HEK293 (cell line): ENCODE measurements at regions not wholly inside any gene's neighbourhood (a gene's known extent, or its start where the extent isn't known, plus 50 kb on each side); places are given as distances from the start of the nearest gene placed in this dataset.

ENCODE experiments used
- CTCF ChIA-PET: fragments of 350-600 bp; formaldehyde crosslinking; extraction: SDS; loops from one replicate; lab custom pipeline; 2021; ENCODE audit warnings: antibody characterized with exemption; lab: Yijun Ruan, JAX
- POLR2A ChIA-PET: fragments of 300-600 bp; formaldehyde crosslinking; extraction: SDS; loops from one replicate; lab custom pipeline; 2020; ENCODE audit warnings: antibody characterized with exemption, inconsistent platforms; lab: Yijun Ruan, JAX
- H3K27ac ChIP-seq: fragments of 200-500 bp; sonication (Bioruptor generic); 2 replicates; pipeline ENCODE4 v1.5.1; 2014; ENCODE audit warnings: low read depth, low read length, control low read depth, inconsistent platforms; ENCODE audit errors: extremely low read depth
- H3K36me3 ChIP-seq, 2 experiments: fragments of 200-500 bp in 1 of 2; sonication (Bioruptor generic) in 1 of 2; 1 replicate in 1 of 2; 2 replicates in 1 of 2; pipeline ENCODE4 v1.5.1; 2014 to 2017; ENCODE audit warnings: inconsistent platforms in 2 of 2, low read length in 2 of 2; ENCODE audit not compliant: control insufficient read depth in 2 of 2, insufficient read depth in 1 of 2
- H3K4me1 ChIP-seq: fragments of 200-500 bp; sonication (Bioruptor generic); 2 replicates; pipeline ENCODE4 v1.5.1; 2014; ENCODE audit warnings: mild to moderate bottlenecking, low read length, inconsistent platforms; ENCODE audit not compliant: control insufficient read depth, insufficient read depth
- H3K4me3 ChIP-seq: 2 replicates; pipeline ENCODE4 v1.5.1; 2011; ENCODE audit warnings: low read depth, mild to moderate bottlenecking, control low read depth, low read length, moderate library complexity
- H3K9me3 ChIP-seq: fragments of 200-500 bp; sonication (Bioruptor generic); 2 replicates; pipeline ENCODE4 v1.5.1; 2014; ENCODE audit warnings: low read depth, low read length, inconsistent platforms; ENCODE audit not compliant: control insufficient read depth, insufficient read depth
- BCL11A ChIP-seq: fragments of 450-650 bp; formaldehyde crosslinking; IDR thresholded peaks from 2 replicates; pipeline ENCODE4 v1.5.1; 2016; ENCODE audit warnings: low read depth, missing biosample characterization, missing genetic modification characterization
- FEZF1 ChIP-seq: fragments of 450-650 bp; formaldehyde crosslinking; IDR thresholded peaks from 2 replicates; pipeline ENCODE4 v1.5.1; 2016; ENCODE audit warnings: missing biosample characterization, missing genetic modification characterization
- GLI4 ChIP-seq: fragments of 450-650 bp; formaldehyde crosslinking; IDR thresholded peaks from 2 replicates; pipeline ENCODE4 v1.5.1; 2016; ENCODE audit warnings: missing biosample characterization, missing genetic modification characterization
- GLIS1 ChIP-seq: fragments of 450-650 bp; formaldehyde crosslinking; IDR thresholded peaks from 2 replicates; pipeline ENCODE4 v1.5.1; 2016; ENCODE audit warnings: missing biosample characterization, missing genetic modification characterization
- ZBTB20 ChIP-seq: fragments of 450-650 bp; formaldehyde crosslinking; IDR thresholded peaks from 2 replicates; pipeline ENCODE4 v1.5.1; 2016; ENCODE audit warnings: missing biosample characterization, missing genetic modification characterization
- ZNF175 ChIP-seq: fragments of 450-650 bp; formaldehyde crosslinking; IDR thresholded peaks from 2 replicates; pipeline ENCODE4 v1.5.1; 2016; ENCODE audit warnings: missing biosample characterization, missing genetic modification characterization
- ZNF23 ChIP-seq: fragments of 450-650 bp; formaldehyde crosslinking; IDR thresholded peaks from 2 replicates; pipeline ENCODE4 v1.5.1; 2016; ENCODE audit warnings: missing biosample characterization, missing genetic modification characterization, borderline replicate concordance
- ZNF302 ChIP-seq: fragments of 450-650 bp; formaldehyde crosslinking; IDR thresholded peaks from 2 replicates; pipeline ENCODE4 v1.5.1; 2016; ENCODE audit warnings: missing biosample characterization, missing genetic modification characterization, low read depth
- ZNF335 ChIP-seq: fragments of 450-650 bp; formaldehyde crosslinking; conservative IDR thresholded peaks from 2 replicates; pipeline ENCODE4 v1.5.1; 2016; ENCODE audit warnings: missing biosample characterization, missing genetic modification characterization
- ZNF596 ChIP-seq: fragments of 450-650 bp; IDR thresholded peaks from 2 replicates; pipeline ENCODE4 v1.5.0; 2018; ENCODE audit warnings: missing biosample characterization, mild to moderate bottlenecking, missing genetic modification characterization, moderate library complexity
- ZNF623 ChIP-seq: fragments of 450-650 bp; formaldehyde crosslinking; IDR thresholded peaks from 2 replicates; pipeline ENCODE4 v1.5.1; 2016; ENCODE audit warnings: missing biosample characterization, missing genetic modification characterization
- ZNF624 ChIP-seq: fragments of 450-650 bp; formaldehyde crosslinking; IDR thresholded peaks from 2 replicates; pipeline ENCODE4 v1.5.1; 2017; ENCODE audit warnings: missing biosample characterization, missing genetic modification characterization
- ZNF658 ChIP-seq: fragments of 450-650 bp; formaldehyde crosslinking; IDR thresholded peaks from 2 replicates; pipeline ENCODE4; 2016; ENCODE audit warnings: missing biosample characterization, missing genetic modification characterization
- ZNF664 ChIP-seq: fragments of 450-650 bp; formaldehyde crosslinking; IDR thresholded peaks from 2 replicates; pipeline ENCODE4 v1.5.1; 2016; ENCODE audit warnings: missing biosample characterization, missing genetic modification characterization
- ZNF670 ChIP-seq: fragments of 450-650 bp; formaldehyde crosslinking; IDR thresholded peaks from 2 replicates; pipeline ENCODE4 v1.5.1; 2016; ENCODE audit warnings: missing biosample characterization, missing genetic modification characterization, low read depth
- ZNF837 ChIP-seq: fragments of 450-650 bp; formaldehyde crosslinking; IDR thresholded peaks from 2 replicates; pipeline ENCODE4 v1.5.1; 2016; ENCODE audit warnings: missing biosample characterization, missing genetic modification characterization
- TF ChIP-seq, protein P1 (sequence below): fragments of 450-650 bp; formaldehyde crosslinking; IDR thresholded peaks from 2 replicates; pipeline ENCODE4 v1.5.1; 2017; ENCODE audit warnings: missing biosample characterization, missing genetic modification characterization
- TF ChIP-seq, protein P2 (sequence below): fragments of 450-650 bp; formaldehyde crosslinking; IDR thresholded peaks from 2 replicates; pipeline ENCODE4 v1.5.1; 2017; ENCODE audit warnings: missing biosample characterization, missing genetic modification characterization
- TF ChIP-seq, protein P3 (sequence below): IDR thresholded peaks from 2 replicates; pipeline ENCODE4 v1.6.1; 2011; ENCODE audit warnings: mild to moderate bottlenecking, low read depth, low read length, borderline replicate concordance
- TF ChIP-seq, protein P4 (sequence below): fragments of 450-650 bp; formaldehyde crosslinking; IDR thresholded peaks from 2 replicates; pipeline ENCODE4 v1.5.1; 2017; ENCODE audit warnings: missing biosample characterization, missing genetic modification characterization
- TF ChIP-seq, protein P5 (sequence below): fragments of 450-650 bp; formaldehyde crosslinking; IDR thresholded peaks from 2 replicates; pipeline ENCODE4 v1.5.1; 2017; ENCODE audit warnings: missing biosample characterization, missing genetic modification characterization
- TF ChIP-seq, protein P6 (sequence below): fragments of 450-650 bp; formaldehyde crosslinking; IDR thresholded peaks from 2 replicates; pipeline ENCODE4 v1.5.1; 2016; ENCODE audit warnings: missing biosample characterization, missing genetic modification characterization

DNA sequence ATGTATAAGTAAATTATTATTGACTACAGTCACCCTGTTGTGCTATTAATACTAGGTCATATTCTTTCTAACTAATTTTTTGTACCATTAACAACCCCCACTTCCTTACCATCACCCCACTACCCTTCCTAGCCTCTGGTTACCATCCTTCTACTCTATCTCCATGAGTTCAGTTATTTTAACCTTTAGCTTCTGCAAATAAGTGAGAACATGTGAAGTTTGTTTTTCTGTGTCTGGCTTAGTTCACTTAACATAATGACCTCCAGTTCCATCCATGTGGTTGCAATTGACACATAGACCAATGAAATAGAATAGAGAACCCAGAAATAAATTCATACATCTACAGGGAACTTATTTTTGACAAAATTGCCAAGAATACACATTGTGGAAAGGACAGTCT is 55.4 kb upstream of the CHRNB4 start:
- Histone ChIP-seq H3K27ac (no peak overlapping the region), H3K36me3 (no peaks in the 10 kb centered on the region), H3K9me3 (no peaks in the 10 kb centered on the region), H3K4me1 (no peaks in the 10 kb centered on the region), H3K4me3 (no peak overlapping the region)
- TF ChIP-seq FEZF1 (tag by site-specific recombination) (no peak), ZNF658 (tag by site-specific recombination) (no peak), ZNF23 (tag by site-specific recombination) (no peak), ZNF670 (no peak), BCL11A (tag by site-specific recombination) (no peak), ZNF837 (tag by site-specific recombination) (no peak), ZNF624 (no peak), GLI4 (tag by site-specific recombination) (no peak), ZNF596 (tag by site-specific recombination) (no peak), ZNF175 (tag by site-specific recombination) (no peak), ZNF623 (tag by site-specific recombination) (no peak), GLIS1 (tag by site-specific recombination) (no peak), ZNF664 (tag by site-specific recombination) (no peak), ZNF302 (tag by site-specific recombination) (no peak), ZNF335 (tag by site-specific recombination) (no peak)
- TF ChIP-seq, protein P1, sequence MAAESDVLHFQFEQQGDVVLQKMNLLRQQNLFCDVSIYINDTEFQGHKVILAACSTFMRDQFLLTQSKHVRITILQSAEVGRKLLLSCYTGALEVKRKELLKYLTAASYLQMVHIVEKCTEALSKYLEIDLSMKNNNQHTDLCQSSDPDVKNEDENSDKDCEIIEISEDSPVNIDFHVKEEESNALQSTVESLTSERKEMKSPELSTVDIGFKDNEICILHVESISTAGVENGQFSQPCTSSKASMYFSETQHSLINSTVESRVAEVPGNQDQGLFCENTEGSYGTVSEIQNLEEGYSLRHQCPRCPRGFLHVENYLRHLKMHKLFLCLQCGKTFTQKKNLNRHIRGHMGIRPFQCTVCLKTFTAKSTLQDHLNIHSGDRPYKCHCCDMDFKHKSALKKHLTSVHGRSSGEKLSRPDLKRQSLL (tag by site-specific recombination), result no peak
- TF ChIP-seq, protein P2, sequence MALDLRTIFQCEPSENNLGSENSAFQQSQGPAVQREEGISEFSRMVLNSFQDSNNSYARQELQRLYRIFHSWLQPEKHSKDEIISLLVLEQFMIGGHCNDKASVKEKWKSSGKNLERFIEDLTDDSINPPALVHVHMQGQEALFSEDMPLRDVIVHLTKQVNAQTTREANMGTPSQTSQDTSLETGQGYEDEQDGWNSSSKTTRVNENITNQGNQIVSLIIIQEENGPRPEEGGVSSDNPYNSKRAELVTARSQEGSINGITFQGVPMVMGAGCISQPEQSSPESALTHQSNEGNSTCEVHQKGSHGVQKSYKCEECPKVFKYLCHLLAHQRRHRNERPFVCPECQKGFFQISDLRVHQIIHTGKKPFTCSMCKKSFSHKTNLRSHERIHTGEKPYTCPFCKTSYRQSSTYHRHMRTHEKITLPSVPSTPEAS, result no peak
- TF ChIP-seq, protein P3, sequence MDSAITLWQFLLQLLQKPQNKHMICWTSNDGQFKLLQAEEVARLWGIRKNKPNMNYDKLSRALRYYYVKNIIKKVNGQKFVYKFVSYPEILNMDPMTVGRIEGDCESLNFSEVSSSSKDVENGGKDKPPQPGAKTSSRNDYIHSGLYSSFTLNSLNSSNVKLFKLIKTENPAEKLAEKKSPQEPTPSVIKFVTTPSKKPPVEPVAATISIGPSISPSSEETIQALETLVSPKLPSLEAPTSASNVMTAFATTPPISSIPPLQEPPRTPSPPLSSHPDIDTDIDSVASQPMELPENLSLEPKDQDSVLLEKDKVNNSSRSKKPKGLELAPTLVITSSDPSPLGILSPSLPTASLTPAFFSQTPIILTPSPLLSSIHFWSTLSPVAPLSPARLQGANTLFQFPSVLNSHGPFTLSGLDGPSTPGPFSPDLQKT, result no peak
- TF ChIP-seq, protein P4, sequence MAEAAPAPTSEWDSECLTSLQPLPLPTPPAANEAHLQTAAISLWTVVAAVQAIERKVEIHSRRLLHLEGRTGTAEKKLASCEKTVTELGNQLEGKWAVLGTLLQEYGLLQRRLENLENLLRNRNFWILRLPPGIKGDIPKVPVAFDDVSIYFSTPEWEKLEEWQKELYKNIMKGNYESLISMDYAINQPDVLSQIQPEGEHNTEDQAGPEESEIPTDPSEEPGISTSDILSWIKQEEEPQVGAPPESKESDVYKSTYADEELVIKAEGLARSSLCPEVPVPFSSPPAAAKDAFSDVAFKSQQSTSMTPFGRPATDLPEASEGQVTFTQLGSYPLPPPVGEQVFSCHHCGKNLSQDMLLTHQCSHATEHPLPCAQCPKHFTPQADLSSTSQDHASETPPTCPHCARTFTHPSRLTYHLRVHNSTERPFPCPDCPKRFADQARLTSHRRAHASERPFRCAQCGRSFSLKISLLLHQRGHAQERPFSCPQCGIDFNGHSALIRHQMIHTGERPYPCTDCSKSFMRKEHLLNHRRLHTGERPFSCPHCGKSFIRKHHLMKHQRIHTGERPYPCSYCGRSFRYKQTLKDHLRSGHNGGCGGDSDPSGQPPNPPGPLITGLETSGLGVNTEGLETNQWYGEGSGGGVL (tag by site-specific recombination), result no peak
- TF ChIP-seq, protein P5, sequence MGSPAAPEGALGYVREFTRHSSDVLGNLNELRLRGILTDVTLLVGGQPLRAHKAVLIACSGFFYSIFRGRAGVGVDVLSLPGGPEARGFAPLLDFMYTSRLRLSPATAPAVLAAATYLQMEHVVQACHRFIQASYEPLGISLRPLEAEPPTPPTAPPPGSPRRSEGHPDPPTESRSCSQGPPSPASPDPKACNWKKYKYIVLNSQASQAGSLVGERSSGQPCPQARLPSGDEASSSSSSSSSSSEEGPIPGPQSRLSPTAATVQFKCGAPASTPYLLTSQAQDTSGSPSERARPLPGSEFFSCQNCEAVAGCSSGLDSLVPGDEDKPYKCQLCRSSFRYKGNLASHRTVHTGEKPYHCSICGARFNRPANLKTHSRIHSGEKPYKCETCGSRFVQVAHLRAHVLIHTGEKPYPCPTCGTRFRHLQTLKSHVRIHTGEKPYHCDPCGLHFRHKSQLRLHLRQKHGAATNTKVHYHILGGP (tag by site-specific recombination), result no peak
- CTCF ChIA-PET, result interaction anchor here (1.1 to 3.5 kb wide), 2 partner anchors 13 to 22 kb away, joined by 5 to 16 read pairs; no protein-coding TSS in a partner anchor
- POLR2A ChIA-PET, result no interaction called here

DNA sequence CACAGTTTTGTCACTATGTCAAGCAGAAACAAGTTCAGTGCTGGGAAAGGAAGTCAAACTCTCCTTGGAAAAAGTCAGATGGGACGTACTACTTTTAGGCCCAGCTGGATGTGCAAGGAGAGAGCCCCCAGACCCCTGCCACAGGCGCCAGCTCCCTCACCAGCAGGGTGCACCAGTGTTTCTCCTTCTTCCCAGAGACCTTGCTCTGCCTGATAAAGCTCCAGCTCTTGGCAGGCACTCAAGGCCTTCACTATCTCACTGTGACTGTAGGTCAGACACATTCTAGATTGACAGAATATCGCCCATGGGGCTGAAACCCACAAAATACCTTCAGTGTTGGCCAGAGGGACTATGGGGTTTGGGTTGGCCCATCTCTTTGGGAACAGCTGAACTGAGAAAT is 54.8 kb upstream of the CHRNB4 start:
- Histone ChIP-seq H3K4me1 (no peaks in the 10 kb centered on the region), H3K36me3 (no peaks in the 10 kb centered on the region), H3K9me3 (no peaks in the 10 kb centered on the region), H3K4me3 (no peak overlapping the region)
- ChIA-PET POLR2A (no interaction called here), CTCF (interaction anchor here (1.1 to 3.5 kb wide), 2 partner anchors 14 to 56 kb away, joined by 3 to 16 read pairs; no protein-coding TSS in a partner anchor)
- TF ChIP-seq ZNF670 (no peak), GLI4 (tag by site-specific recombination) (0 out of 2 replicates have a peak, but pooled peaks have one; percentile 40), ZBTB20 (tag by site-specific recombination) (0 out of 2 replicates have a peak, but pooled peaks have one; percentile 25)
- TF ChIP-seq, protein P6, sequence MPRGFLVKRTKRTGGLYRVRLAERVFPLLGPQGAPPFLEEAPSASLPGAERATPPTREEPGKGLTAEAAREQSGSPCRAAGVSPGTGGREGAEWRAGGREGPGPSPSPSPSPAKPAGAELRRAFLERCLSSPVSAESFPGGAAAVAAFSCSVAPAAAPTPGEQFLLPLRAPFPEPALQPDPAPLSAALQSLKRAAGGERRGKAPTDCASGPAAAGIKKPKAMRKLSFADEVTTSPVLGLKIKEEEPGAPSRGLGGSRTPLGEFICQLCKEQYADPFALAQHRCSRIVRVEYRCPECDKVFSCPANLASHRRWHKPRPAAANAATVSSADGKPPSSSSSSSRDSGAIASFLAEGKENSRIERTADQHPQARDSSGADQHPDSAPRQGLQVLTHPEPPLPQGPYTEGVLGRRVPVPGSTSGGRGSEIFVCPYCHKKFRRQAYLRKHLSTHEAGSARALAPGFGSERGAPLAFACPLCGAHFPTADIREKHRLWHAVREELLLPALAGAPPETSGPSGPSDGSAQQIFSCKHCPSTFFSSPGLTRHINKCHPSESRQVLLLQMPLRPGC (tag by site-specific recombination), result no peak
- TF ChIP-seq, all 188 proteins: peak for 2
- no peak overlapping the region for H3K27ac ChIP-seq
